ENCODE measurements at regions not wholly inside any gene's neighbourhood (a gene's known extent, or its start where the extent isn't known, plus 50 kb on each side); places are given as distances from the start of the nearest gene placed in this dataset.

GRCh38 chr5:93954421-93955069 lies 213.1 kb upstream of the POU5F2 start:
- no peak for TF ChIP-seq CTCF (IDR thresholded peaks at IDR 0.05)

DNA sequence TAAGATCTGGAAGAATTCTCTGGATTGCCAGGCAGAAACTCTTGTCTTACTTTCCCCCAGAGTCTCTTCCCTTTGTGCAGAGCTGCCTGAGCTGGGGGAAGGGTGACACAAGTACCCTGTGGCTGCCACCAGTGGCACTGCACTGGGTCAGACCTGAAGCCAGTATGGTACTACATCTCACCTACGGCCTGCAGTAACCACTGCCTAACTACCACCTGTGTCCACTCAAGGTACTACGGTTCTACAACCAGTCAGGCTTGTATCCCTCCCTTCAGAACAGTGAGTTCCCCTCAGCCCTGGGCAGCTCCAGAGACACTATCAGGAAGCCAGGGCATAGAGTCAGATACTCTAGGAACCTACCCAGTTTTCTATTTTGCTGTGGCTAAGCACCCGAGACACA lies 212.0 kb upstream of the POU5F2 start:
- no peak for TF ChIP-seq CTCF (IDR thresholded peaks at IDR 0.05)

GRCh38 chr5:93941897-93942296 lies 200.5 kb upstream of the POU5F2 start:
- TF ChIP-seq CTCF (IDR thresholded peaks at IDR 0.05) = no peak

- TF ChIP-seq CTCF (IDR thresholded peaks at IDR 0.05) = no peak
These were observed 188.7 kb upstream of the POU5F2 start for GRCh38 chr5:93930098-93930497.

- TF ChIP-seq CTCF (IDR thresholded peaks at IDR 0.05) = no peak
These were observed 187.7 kb upstream of the POU5F2 start for GRCh38 chr5:93929131-93929530.

DNA sequence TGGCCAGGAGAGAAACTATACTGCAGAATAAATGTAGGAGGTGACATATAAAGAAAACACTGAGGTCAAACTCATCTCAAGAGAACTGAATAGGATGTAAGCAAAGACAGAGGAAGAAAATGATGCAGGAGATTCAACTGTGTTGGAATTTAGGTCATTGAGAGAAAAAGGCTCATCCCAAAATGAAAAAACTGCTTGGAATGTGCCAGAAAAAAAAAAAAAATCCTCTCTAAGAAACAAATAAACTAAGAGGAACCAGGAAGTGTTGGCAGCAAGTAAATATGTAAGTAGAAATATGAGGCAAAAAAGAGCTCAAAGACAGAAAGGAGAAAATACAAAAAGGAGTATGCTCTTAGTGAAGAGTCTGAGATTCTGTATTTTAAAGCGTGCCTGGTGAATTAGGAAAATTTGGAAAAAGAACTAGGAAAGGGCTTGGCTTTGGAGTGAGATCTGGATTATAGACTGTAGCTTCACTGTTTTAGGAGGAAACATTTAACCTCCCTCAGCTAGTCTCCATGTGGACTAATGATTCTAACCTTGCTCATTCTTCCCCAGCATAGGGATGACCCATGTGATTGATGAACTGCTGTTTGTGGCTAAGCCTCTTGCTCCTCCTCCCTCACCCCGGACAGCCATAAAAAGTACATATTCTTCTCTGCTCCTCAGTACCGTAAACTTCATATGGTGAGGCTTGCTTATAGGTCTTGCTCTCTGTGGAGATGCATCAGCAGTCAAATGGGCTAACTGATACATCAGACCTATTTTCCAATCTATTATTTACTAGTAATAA lies 185.6 kb upstream of the POU5F2 start:
- no peak for TF ChIP-seq CTCF (IDR thresholded peaks at IDR 0.05)

GRCh38 chr5:93925321-93925720 lies 183.9 kb upstream of the POU5F2 start:
- no peak for TF ChIP-seq CTCF (IDR thresholded peaks at IDR 0.05)

Data from LNCAP (cell line).